Caco-2 (cell line): ENCODE measurements at regions not wholly inside any gene's neighbourhood (a gene's known extent, or its start where the extent isn't known, plus 50 kb on each side); places are given as distances from the start of the nearest gene placed in this dataset.

ENCODE experiments used
- BruUV-seq: library from RNA; stranded (reverse); fragments of 400-500 nt; replicated peaks from 2 replicates; lab custom pipeline; 2021; lab: Mats Ljungman, UMichigan
- CTCF ChIA-PET: fragments of 300-600 bp; sonication (Branson Sonifier 250); formaldehyde crosslinking; loops from one replicate; lab custom pipeline; 2022; ENCODE audit warnings: antibody characterized with exemption; lab: Charles Lee
- POLR2A ChIA-PET: fragments of 300-600 bp; sonication (Branson Sonifier 250); formaldehyde crosslinking; loops from one replicate; lab custom pipeline; 2022; ENCODE audit warnings: antibody characterized with exemption; lab: Charles Lee
- DNase-seq, 2 experiments: peaks; one replicate each; pipeline versions ENCODE4 v3.0.0 to v3.0.0-alpha.2; 2020 to 2022
- H3K27me3 ChIP-seq: replicated peaks from 2 replicates; pipeline ENCODE4 v1.6.0; 2011; ENCODE audit warnings: low read length; ENCODE audit not compliant: control insufficient read depth, insufficient read depth
- H3K36me3 ChIP-seq: 2 replicates; pipeline ENCODE4 v1.5.1; 2011; ENCODE audit warnings: low read length; ENCODE audit not compliant: control insufficient read depth, insufficient read depth
- H3K4me1 ChIP-seq: fragments of 250-450 bp; sonication (Bioruptor Pico); 2 replicates; pipeline ENCODE4 v1.5.1; 2020; ENCODE audit warnings: mild to moderate bottlenecking
- H3K4me3 ChIP-seq: 2 replicates; pipeline ENCODE4 v1.5.1; 2011; ENCODE audit warnings: low read depth, mild to moderate bottlenecking, control low read depth, low read length
- H3K9me3 ChIP-seq: fragments of 250-450 bp; sonication (Bioruptor Pico); 2 replicates; pipeline ENCODE4 v1.5.1; 2020; ENCODE audit warnings: mild to moderate bottlenecking, moderate library complexity
- H3K27ac Mint-ChIP-seq: one replicate; pipeline ENCODE4 v1.8.0; 2022; ENCODE audit warnings: mixed read lengths; ENCODE audit not compliant: unreplicated experiment
- H3K27me3 Mint-ChIP-seq: one replicate; pipeline ENCODE4 v1.8.0; 2022; ENCODE audit warnings: mixed read lengths; ENCODE audit not compliant: insufficient read depth, unreplicated experiment
- H3K36me3 Mint-ChIP-seq: one replicate; pipeline ENCODE4 v1.8.0; 2022; ENCODE audit warnings: mild to moderate bottlenecking, mixed read lengths; ENCODE audit not compliant: insufficient read depth, unreplicated experiment
- H3K4me1 Mint-ChIP-seq: one replicate; pipeline ENCODE4 v1.8.0; 2022; ENCODE audit warnings: low read depth, mixed read lengths; ENCODE audit not compliant: unreplicated experiment
- H3K4me3 Mint-ChIP-seq: one replicate; pipeline ENCODE4 v1.8.0; 2022; ENCODE audit warnings: mild to moderate bottlenecking, moderate library complexity, mixed read lengths; ENCODE audit not compliant: unreplicated experiment
- H3K9me3 Mint-ChIP-seq: one replicate; pipeline ENCODE4 v1.8.0; 2022; ENCODE audit warnings: mixed read lengths; ENCODE audit not compliant: unreplicated experiment
- intact Hi-C: fragments of 100-400 bp; cut with micrococcal nuclease; formaldehyde crosslinking; loops from one replicate; pipeline ENCODE4 v1.10.0; 2022; ENCODE audit not compliant: unreplicated experiment
- TF ChIP-seq, protein P1 (sequence below), 2 experiments: fragments of 200-600 bp in 1 of 2; IDR thresholded peaks; 1 replicate in 1 of 2; 2 replicates in 1 of 2; pipeline versions ENCODE4 v1.5.1 to v1.8.0; 2011 to 2022; ENCODE audit warnings: antibody characterized with exemption in 1 of 2, control low read depth in 1 of 2, inconsistent platforms in 1 of 2, low read depth in 1 of 2, low read length in 1 of 2, mild to moderate bottlenecking in 1 of 2, moderate library complexity in 1 of 2; ENCODE audit not compliant: insufficient read depth in 1 of 2, severe bottlenecking in 1 of 2, unreplicated experiment in 1 of 2

DNA sequence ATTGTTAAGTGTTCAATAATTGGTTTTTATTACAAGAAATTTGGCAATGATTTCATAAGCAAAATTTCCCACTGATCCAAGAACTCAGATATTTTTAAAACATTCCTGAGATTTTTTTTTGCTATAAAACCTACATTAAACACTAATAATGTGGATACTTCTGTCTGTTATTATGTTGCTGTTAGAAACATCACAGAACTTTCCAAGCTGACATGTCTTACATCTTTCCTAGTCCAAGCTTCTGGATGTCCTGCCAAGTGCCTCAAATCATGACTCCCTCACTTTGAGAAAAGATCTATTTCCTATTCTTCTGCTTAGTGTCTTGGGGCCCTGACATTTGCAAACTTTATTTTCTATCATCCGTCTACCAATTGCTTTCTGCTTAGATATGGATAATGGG is 110.8 kb downstream of the RFPL4B start:
- CTCF ChIA-PET: no interaction called here
- no peak overlapping the region for H3K4me3 Mint-ChIP-seq
- Histone ChIP-seq H3K4me3 (no peak overlapping the region), H3K4me1 (no peaks in the 10 kb centered on the region), H3K9me3 (no peaks in the 10 kb centered on the region), H3K27me3 (no peaks in the 10 kb centered on the region), H3K36me3 (no peaks in the 10 kb centered on the region)
- TF ChIP-seq, protein P1, sequence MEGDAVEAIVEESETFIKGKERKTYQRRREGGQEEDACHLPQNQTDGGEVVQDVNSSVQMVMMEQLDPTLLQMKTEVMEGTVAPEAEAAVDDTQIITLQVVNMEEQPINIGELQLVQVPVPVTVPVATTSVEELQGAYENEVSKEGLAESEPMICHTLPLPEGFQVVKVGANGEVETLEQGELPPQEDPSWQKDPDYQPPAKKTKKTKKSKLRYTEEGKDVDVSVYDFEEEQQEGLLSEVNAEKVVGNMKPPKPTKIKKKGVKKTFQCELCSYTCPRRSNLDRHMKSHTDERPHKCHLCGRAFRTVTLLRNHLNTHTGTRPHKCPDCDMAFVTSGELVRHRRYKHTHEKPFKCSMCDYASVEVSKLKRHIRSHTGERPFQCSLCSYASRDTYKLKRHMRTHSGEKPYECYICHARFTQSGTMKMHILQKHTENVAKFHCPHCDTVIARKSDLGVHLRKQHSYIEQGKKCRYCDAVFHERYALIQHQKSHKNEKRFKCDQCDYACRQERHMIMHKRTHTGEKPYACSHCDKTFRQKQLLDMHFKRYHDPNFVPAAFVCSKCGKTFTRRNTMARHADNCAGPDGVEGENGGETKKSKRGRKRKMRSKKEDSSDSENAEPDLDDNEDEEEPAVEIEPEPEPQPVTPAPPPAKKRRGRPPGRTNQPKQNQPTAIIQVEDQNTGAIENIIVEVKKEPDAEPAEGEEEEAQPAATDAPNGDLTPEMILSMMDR (IDR thresholded peaks at IDR 0.05; ENCODE audit: insufficient read depth in 1 of 2, low read depth in 1 of 2, low read length in 1 of 2, severe bottlenecking in 1 of 2, unreplicated experiment in 1 of 2): no peak
- no peaks in the 10 kb centered on the region for H3K36me3 Mint-ChIP-seq
- no peak for DNase-seq
- no peaks in the 10 kb centered on the region for H3K9me3 Mint-ChIP-seq
- BruUV-seq: no TSS peak
- POLR2A ChIA-PET: no interaction called here
- no peaks in the 10 kb centered on the region for H3K4me1 Mint-ChIP-seq
- intact Hi-C loops: no loop called here
- no peak overlapping the region for H3K27ac Mint-ChIP-seq
- H3K27me3 Mint-ChIP-seq: no peaks in the 10 kb centered on the region

DNA sequence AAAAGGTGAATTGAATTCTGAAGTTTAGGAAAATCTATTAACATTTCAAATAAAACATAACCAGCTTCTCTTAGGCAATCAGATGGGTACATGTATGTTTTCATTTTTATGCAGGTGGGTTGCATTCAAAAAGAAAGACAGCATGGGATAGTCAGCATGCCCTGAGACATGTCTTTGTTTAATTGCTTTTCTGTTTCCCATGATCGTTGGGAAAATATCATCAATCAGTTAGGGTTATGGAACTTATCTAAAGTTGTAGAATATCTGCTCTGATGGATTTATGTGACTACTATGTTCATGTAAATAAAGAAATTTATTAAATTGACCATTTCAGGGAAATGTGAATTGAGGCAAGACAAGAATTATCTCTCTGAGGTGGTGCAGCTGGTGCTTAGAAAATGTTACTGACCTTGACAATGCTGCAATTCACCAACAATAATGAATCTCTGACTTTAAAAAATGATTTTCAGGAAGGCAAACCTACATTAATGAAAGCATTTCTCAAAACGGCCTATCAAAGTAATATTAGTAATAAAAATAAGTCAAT is 112.7 kb downstream of the RFPL4B start:
- no TSS peak for BruUV-seq
- Histone ChIP-seq H3K27me3 (no peaks in the 10 kb centered on the region), H3K36me3 (no peaks in the 10 kb centered on the region), H3K4me3 (no peak overlapping the region), H3K4me1 (no peaks in the 10 kb centered on the region), H3K9me3 (no peaks in the 10 kb centered on the region)
- DNase-seq: no peak
- Mint-ChIP-seq H3K9me3 (no peaks in the 10 kb centered on the region), H3K27me3 (no peaks in the 10 kb centered on the region), H3K4me3 (no peak overlapping the region), H3K27ac (no peak overlapping the region), H3K36me3 (no peaks in the 10 kb centered on the region), H3K4me1 (no peaks in the 10 kb centered on the region)
- ChIA-PET POLR2A (no interaction called here), CTCF (no interaction called here)
- intact Hi-C loops: no loop called here
- TF ChIP-seq, protein P1 (IDR thresholded peaks at IDR 0.05; ENCODE audit: insufficient read depth in 1 of 2, low read depth in 1 of 2, low read length in 1 of 2, severe bottlenecking in 1 of 2, unreplicated experiment in 1 of 2): no peak

GRCh38 chr6:112464901-112465665 is 118.0 kb downstream of the RFPL4B start:
- no peaks in the 10 kb centered on the region for H3K27me3 Mint-ChIP-seq
- H3K27ac Mint-ChIP-seq: peak overlapping the region; percentile 10
- H3K36me3 ChIP-seq: no peaks in the 10 kb centered on the region
- H3K4me3 Mint-ChIP-seq: no peak overlapping the region
- peaks cover 29% of the 10 kb centered on the region for H3K4me1 ChIP-seq
- BruUV-seq: no TSS peak
- H3K36me3 Mint-ChIP-seq: no peaks in the 10 kb centered on the region
- peaks cover 10% of the 10 kb centered on the region for H3K9me3 Mint-ChIP-seq
- intact Hi-C loops: no loop called here
- DNase-seq: no peak
- H3K9me3 ChIP-seq: no peaks in the 10 kb centered on the region
- POLR2A ChIA-PET: no interaction called here
- H3K27me3 ChIP-seq: no peaks in the 10 kb centered on the region
- TF ChIP-seq, protein P1 (IDR thresholded peaks at IDR 0.05; ENCODE audit: insufficient read depth in 1 of 2, low read depth in 1 of 2, low read length in 1 of 2, severe bottlenecking in 1 of 2, unreplicated experiment in 1 of 2): no peak
- CTCF ChIA-PET: no interaction called here
- peaks cover 8% of the 10 kb centered on the region for H3K4me1 Mint-ChIP-seq
- no peak overlapping the region for H3K4me3 ChIP-seq
